ENCODE measurements at regions not wholly inside any gene's neighbourhood (a gene's known extent, or its start where the extent isn't known, plus 50 kb on each side); places are given as distances from the start of the nearest gene placed in this dataset.

GRCh38 chr18:70998490-70998889 lies 709.6 kb downstream of the SOCS6 start:
- no peaks in the 10 kb centered on the region for H3K27me3 ChIP-seq (ENCODE audit: insufficient read depth, poor library complexity, severe bottlenecking)
- H3K36me3 ChIP-seq (ENCODE audit: low read depth), result no peaks in the 10 kb centered on the region
- H3K27ac ChIP-seq (ENCODE audit: poor library complexity, severe bottlenecking), result no peak overlapping the region
- H3K9me3 ChIP-seq (ENCODE audit: severe bottlenecking), result no peaks in the 10 kb centered on the region
- no peak overlapping the region for H3K4me3 ChIP-seq (ENCODE audit: severe bottlenecking)
- H3K4me1 ChIP-seq (ENCODE audit: insufficient read depth, poor library complexity, severe bottlenecking), result peaks cover 11% of the 10 kb centered on the region
- TF ChIP-seq CTCF (IDR thresholded peaks at IDR 0.05; ENCODE audit: poor library complexity, severe bottlenecking), result no peak
- no peak for DNase-seq (ENCODE audit: low spot score)
- ATAC-seq (ENCODE audit: low read depth), result no peak

GRCh38 chr18:70994116-70994515 lies 705.3 kb downstream of the SOCS6 start:
- ATAC-seq (ENCODE audit: low read depth), result no peak

GRCh38 chr18:70991577-70991976 lies 702.7 kb downstream of the SOCS6 start:
- Histone ChIP-seq H3K4me3 (ENCODE audit: severe bottlenecking) (no peak overlapping the region), H3K27me3 (ENCODE audit: insufficient read depth, poor library complexity, severe bottlenecking) (no peaks in the 10 kb centered on the region), H3K4me1 (ENCODE audit: insufficient read depth, poor library complexity, severe bottlenecking) (peaks cover 14% of the 10 kb centered on the region), H3K9me3 (ENCODE audit: severe bottlenecking) (no peaks in the 10 kb centered on the region), H3K27ac (ENCODE audit: poor library complexity, severe bottlenecking) (no peak overlapping the region), H3K36me3 (ENCODE audit: low read depth) (no peaks in the 10 kb centered on the region)
- DNase-seq (ENCODE audit: low spot score) (no peak), ATAC-seq (ENCODE audit: low read depth) (peak; percentile 75)
- TF ChIP-seq CTCF (IDR thresholded peaks at IDR 0.05; ENCODE audit: poor library complexity, severe bottlenecking), result no peak

More at GRCh38 chr18:70994116-70994515, 705.3 kb downstream of the SOCS6 start:
- no peak for TF ChIP-seq CTCF (IDR thresholded peaks at IDR 0.05; ENCODE audit: poor library complexity, severe bottlenecking)
- Histone ChIP-seq H3K27ac (ENCODE audit: poor library complexity, severe bottlenecking) (no peak overlapping the region), H3K4me3 (ENCODE audit: severe bottlenecking) (no peak overlapping the region), H3K27me3 (ENCODE audit: insufficient read depth, poor library complexity, severe bottlenecking) (no peaks in the 10 kb centered on the region), H3K36me3 (ENCODE audit: low read depth) (no peaks in the 10 kb centered on the region), H3K4me1 (ENCODE audit: insufficient read depth, poor library complexity, severe bottlenecking) (peaks cover 15% of the 10 kb centered on the region), H3K9me3 (ENCODE audit: severe bottlenecking) (no peaks in the 10 kb centered on the region)
- no peak for DNase-seq (ENCODE audit: low spot score)

- no peak for TF ChIP-seq CTCF (IDR thresholded peaks at IDR 0.05; ENCODE audit: poor library complexity, severe bottlenecking)
- DNase-seq (ENCODE audit: low spot score) (no peak), ATAC-seq (ENCODE audit: low read depth) (no peak)
- Histone ChIP-seq H3K4me3 (ENCODE audit: severe bottlenecking) (no peak overlapping the region), H3K9me3 (ENCODE audit: severe bottlenecking) (no peaks in the 10 kb centered on the region), H3K36me3 (ENCODE audit: low read depth) (no peaks in the 10 kb centered on the region), H3K27me3 (ENCODE audit: insufficient read depth, poor library complexity, severe bottlenecking) (no peaks in the 10 kb centered on the region), H3K27ac (ENCODE audit: poor library complexity, severe bottlenecking) (no peak overlapping the region), H3K4me1 (ENCODE audit: insufficient read depth, poor library complexity, severe bottlenecking) (no peaks in the 10 kb centered on the region)
These were observed 697.1 kb downstream of the SOCS6 start for GRCh38 chr18:70985948-70986347.

- Histone ChIP-seq H3K27me3 (ENCODE audit: insufficient read depth, poor library complexity, severe bottlenecking) (no peaks in the 10 kb centered on the region), H3K27ac (ENCODE audit: poor library complexity, severe bottlenecking) (no peak overlapping the region), H3K4me1 (ENCODE audit: insufficient read depth, poor library complexity, severe bottlenecking) (no peaks in the 10 kb centered on the region), H3K9me3 (ENCODE audit: severe bottlenecking) (no peaks in the 10 kb centered on the region), H3K36me3 (ENCODE audit: low read depth) (no peaks in the 10 kb centered on the region), H3K4me3 (ENCODE audit: severe bottlenecking) (no peak overlapping the region)
- no peak for TF ChIP-seq CTCF (IDR thresholded peaks at IDR 0.05; ENCODE audit: poor library complexity, severe bottlenecking)
- no peak for DNase-seq (ENCODE audit: low spot score)
- ATAC-seq (ENCODE audit: low read depth), result no peak
These were observed 693.4 kb downstream of the SOCS6 start for GRCh38 chr18:70982292-70982691.
